SK-N-SH treated with all-trans-retinoic acid at 6 μM for 48 hours (cell line): ENCODE measurements at regions not wholly inside any gene's neighbourhood (a gene's known extent, or its start where the extent isn't known, plus 50 kb on each side); places are given as distances from the start of the nearest gene placed in this dataset.

Experiments used
- ATAC-seq: fragments of 200-7000 bp; cut with Tn5 transposase; 3 replicates; pipeline ENCODE4 v1.9.1; 2020; ENCODE audit warnings: mild to moderate bottlenecking, moderate library complexity
- ARNTL ChIP-seq: fragments of 450-650 bp; formaldehyde crosslinking; IDR thresholded peaks from 2 replicates; pipeline ENCODE4 v1.5.0; 2020; ENCODE audit warnings: low read depth, mild to moderate bottlenecking, moderate library complexity, borderline replicate concordance
- CSDC2 ChIP-seq: fragments of 250-450 bp; sonication (Bioruptor Pico); IDR thresholded peaks from 2 replicates; pipeline ENCODE4 v1.5.0; 2020; ENCODE audit warnings: mild to moderate bottlenecking, moderate library complexity
- ESRRG ChIP-seq: fragments of 250-450 bp; sonication (Bioruptor Pico); IDR thresholded peaks from 2 replicates; pipeline ENCODE4 v1.6.1; 2021; ENCODE audit warnings: mild to moderate bottlenecking
- GLIS3 ChIP-seq: fragments of 250-450 bp; sonication (Bioruptor Pico); IDR thresholded peaks from 2 replicates; pipeline ENCODE4 v1.5.0; 2020; ENCODE audit warnings: mild to moderate bottlenecking, moderate library complexity
- ISL1 ChIP-seq: fragments of 250-450 bp; sonication (Bioruptor Pico); IDR thresholded peaks from 2 replicates; pipeline ENCODE4 v2.1.2; 2022; ENCODE audit warnings: mild to moderate bottlenecking, moderate library complexity
- OSR1 ChIP-seq: fragments of 250-450 bp; sonication (Bioruptor Pico); IDR thresholded peaks from 2 replicates; pipeline ENCODE4 v1.8.0; 2022; ENCODE audit warnings: moderate library complexity, mild to moderate bottlenecking, inconsistent platforms
- PPARA ChIP-seq: fragments of 250-450 bp; sonication (Bioruptor Pico); IDR thresholded peaks from 2 replicates; pipeline ENCODE4 v1.5.0; 2020; ENCODE audit warnings: mild to moderate bottlenecking, borderline replicate concordance
- RARB ChIP-seq: fragments of 250-450 bp; sonication (Bioruptor Pico); IDR thresholded peaks from 2 replicates; pipeline ENCODE4 v1.8.0; 2021; ENCODE audit warnings: mild to moderate bottlenecking, moderate library complexity
- SNAI2 ChIP-seq: fragments of 250-450 bp; sonication (Bioruptor Pico); IDR thresholded peaks from 2 replicates; pipeline ENCODE4 v1.5.0; 2020; ENCODE audit warnings: mild to moderate bottlenecking, moderate library complexity
- TCF4 ChIP-seq: fragments of 250-450 bp; sonication (Bioruptor Pico); IDR thresholded peaks from 2 replicates; pipeline ENCODE4 v1.8.0; 2021; ENCODE audit warnings: mild to moderate bottlenecking, moderate library complexity, borderline replicate concordance
- TOX ChIP-seq: fragments of 250-450 bp; sonication (Bioruptor Pico); IDR thresholded peaks from 2 replicates; pipeline ENCODE4 v1.8.0; 2021; ENCODE audit warnings: mild to moderate bottlenecking, moderate library complexity, borderline replicate concordance
- ZFP3 ChIP-seq: fragments of 250-450 bp; sonication (Bioruptor Pico); IDR thresholded peaks from 2 replicates; pipeline ENCODE4 v1.5.0; 2020; ENCODE audit warnings: mild to moderate bottlenecking, moderate library complexity
- ZFP30 ChIP-seq: fragments of 450-650 bp; formaldehyde crosslinking; IDR thresholded peaks from 2 replicates; pipeline ENCODE4 v1.5.0; 2022; ENCODE audit warnings: mild to moderate bottlenecking, moderate library complexity
- ZNF565 ChIP-seq: fragments of 450-650 bp; formaldehyde crosslinking; conservative IDR thresholded peaks from 2 replicates; pipeline ENCODE4 v1.5.0; 2020; ENCODE audit warnings: low read depth, mild to moderate bottlenecking, moderate library complexity
- ZNF70 ChIP-seq: fragments of 450-650 bp; formaldehyde crosslinking; IDR thresholded peaks from 2 replicates; pipeline ENCODE4 v1.5.0; 2020; ENCODE audit warnings: mild to moderate bottlenecking, moderate library complexity
- ZNF8 ChIP-seq: fragments of 450-650 bp; formaldehyde crosslinking; IDR thresholded peaks from 2 replicates; pipeline ENCODE4 v1.5.0; 2020; ENCODE audit warnings: mild to moderate bottlenecking, moderate library complexity
- TF ChIP-seq, protein P1 (sequence below): fragments of 250-450 bp; sonication (Bioruptor Pico); IDR thresholded peaks from 2 replicates; pipeline ENCODE4 v1.8.0; 2020; ENCODE audit warnings: mild to moderate bottlenecking, moderate library complexity, borderline replicate concordance
- TF ChIP-seq, protein P2 (sequence below): fragments of 250-450 bp; sonication (Bioruptor Pico); IDR thresholded peaks from 2 replicates; pipeline ENCODE4 v1.5.1; 2020; ENCODE audit warnings: low read depth, mild to moderate bottlenecking, moderate library complexity
- TF ChIP-seq, protein P3 (sequence below): fragments of 250-450 bp; sonication (Bioruptor Pico); IDR thresholded peaks from 2 replicates; pipeline ENCODE4 v1.5.0; 2020; ENCODE audit warnings: mild to moderate bottlenecking, moderate library complexity
- TF ChIP-seq, protein P4 (sequence below): fragments of 250-450 bp; sonication (Bioruptor Pico); IDR thresholded peaks from 2 replicates; pipeline ENCODE4 v1.8.0; 2021; ENCODE audit warnings: low read depth, mild to moderate bottlenecking, moderate library complexity, borderline replicate concordance
- TF ChIP-seq, protein P5 (sequence below): fragments of 250-450 bp; sonication (Bioruptor Pico); IDR thresholded peaks from 2 replicates; pipeline ENCODE4 v1.5.1; 2021; ENCODE audit warnings: mild to moderate bottlenecking, moderate library complexity

DNA sequence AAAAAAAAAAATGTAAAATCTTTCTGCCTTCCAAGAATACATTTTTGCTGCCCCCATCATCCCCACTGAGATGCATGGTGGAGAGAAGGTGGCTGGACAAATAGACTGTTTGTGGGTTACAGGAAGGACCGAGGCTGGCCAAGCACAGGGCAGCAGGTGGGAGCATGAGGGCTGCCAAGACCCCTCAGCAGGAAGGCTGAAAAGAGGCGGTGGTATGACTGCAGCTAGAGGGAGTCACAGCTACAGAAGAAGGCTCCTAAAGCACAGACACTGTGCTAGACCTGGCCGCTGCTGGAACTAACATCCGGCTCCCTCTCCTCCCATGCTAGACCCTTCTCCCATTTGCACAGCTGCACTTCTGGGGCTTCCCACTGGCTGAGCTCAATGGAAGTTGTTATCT lies 289.6 kb downstream of the TCERG1L start:
- TF ChIP-seq ZNF565 (CRISPR knock-in tag) (no peak), OSR1 (CRISPR knock-in tag) (no peak), ESRRG (CRISPR knock-in tag) (no peak), ZNF70 (CRISPR knock-in tag) (no peak), ZFP3 (CRISPR knock-in tag) (no peak), ZNF8 (CRISPR knock-in tag) (no peak), ARNTL (no peak), TOX (CRISPR knock-in tag) (no peak), TCF4 (CRISPR knock-in tag) (no peak), ZFP30 (no peak), RARB (CRISPR knock-in tag) (no peak), ISL1 (no peak), GLIS3 (CRISPR knock-in tag) (no peak), SNAI2 (CRISPR knock-in tag) (no peak)
- TF ChIP-seq, protein P1, sequence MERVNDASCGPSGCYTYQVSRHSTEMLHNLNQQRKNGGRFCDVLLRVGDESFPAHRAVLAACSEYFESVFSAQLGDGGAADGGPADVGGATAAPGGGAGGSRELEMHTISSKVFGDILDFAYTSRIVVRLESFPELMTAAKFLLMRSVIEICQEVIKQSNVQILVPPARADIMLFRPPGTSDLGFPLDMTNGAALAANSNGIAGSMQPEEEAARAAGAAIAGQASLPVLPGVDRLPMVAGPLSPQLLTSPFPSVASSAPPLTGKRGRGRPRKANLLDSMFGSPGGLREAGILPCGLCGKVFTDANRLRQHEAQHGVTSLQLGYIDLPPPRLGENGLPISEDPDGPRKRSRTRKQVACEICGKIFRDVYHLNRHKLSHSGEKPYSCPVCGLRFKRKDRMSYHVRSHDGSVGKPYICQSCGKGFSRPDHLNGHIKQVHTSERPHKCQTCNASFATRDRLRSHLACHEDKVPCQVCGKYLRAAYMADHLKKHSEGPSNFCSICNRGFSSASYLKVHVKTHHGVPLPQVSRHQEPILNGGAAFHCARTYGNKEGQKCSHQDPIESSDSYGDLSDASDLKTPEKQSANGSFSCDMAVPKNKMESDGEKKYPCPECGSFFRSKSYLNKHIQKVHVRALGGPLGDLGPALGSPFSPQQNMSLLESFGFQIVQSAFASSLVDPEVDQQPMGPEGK (CRISPR knock-in tag) = no peak
- TF ChIP-seq, protein P2, sequence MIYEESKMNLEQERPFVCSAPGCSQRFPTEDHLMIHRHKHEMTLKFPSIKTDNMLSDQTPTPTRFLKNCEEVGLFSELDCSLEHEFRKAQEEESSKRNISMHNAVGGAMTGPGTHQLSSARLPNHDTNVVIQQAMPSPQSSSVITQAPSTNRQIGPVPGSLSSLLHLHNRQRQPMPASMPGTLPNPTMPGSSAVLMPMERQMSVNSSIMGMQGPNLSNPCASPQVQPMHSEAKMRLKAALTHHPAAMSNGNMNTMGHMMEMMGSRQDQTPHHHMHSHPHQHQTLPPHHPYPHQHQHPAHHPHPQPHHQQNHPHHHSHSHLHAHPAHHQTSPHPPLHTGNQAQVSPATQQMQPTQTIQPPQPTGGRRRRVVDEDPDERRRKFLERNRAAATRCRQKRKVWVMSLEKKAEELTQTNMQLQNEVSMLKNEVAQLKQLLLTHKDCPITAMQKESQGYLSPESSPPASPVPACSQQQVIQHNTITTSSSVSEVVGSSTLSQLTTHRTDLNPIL = no peak
- TF ChIP-seq, protein P3, sequence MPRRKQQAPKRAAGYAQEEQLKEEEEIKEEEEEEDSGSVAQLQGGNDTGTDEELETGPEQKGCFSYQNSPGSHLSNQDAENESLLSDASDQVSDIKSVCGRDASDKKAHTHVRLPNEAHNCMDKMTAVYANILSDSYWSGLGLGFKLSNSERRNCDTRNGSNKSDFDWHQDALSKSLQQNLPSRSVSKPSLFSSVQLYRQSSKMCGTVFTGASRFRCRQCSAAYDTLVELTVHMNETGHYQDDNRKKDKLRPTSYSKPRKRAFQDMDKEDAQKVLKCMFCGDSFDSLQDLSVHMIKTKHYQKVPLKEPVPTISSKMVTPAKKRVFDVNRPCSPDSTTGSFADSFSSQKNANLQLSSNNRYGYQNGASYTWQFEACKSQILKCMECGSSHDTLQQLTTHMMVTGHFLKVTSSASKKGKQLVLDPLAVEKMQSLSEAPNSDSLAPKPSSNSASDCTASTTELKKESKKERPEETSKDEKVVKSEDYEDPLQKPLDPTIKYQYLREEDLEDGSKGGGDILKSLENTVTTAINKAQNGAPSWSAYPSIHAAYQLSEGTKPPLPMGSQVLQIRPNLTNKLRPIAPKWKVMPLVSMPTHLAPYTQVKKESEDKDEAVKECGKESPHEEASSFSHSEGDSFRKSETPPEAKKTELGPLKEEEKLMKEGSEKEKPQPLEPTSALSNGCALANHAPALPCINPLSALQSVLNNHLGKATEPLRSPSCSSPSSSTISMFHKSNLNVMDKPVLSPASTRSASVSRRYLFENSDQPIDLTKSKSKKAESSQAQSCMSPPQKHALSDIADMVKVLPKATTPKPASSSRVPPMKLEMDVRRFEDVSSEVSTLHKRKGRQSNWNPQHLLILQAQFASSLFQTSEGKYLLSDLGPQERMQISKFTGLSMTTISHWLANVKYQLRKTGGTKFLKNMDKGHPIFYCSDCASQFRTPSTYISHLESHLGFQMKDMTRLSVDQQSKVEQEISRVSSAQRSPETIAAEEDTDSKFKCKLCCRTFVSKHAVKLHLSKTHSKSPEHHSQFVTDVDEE (CRISPR knock-in tag) = no peak
- TF ChIP-seq, protein P4, sequence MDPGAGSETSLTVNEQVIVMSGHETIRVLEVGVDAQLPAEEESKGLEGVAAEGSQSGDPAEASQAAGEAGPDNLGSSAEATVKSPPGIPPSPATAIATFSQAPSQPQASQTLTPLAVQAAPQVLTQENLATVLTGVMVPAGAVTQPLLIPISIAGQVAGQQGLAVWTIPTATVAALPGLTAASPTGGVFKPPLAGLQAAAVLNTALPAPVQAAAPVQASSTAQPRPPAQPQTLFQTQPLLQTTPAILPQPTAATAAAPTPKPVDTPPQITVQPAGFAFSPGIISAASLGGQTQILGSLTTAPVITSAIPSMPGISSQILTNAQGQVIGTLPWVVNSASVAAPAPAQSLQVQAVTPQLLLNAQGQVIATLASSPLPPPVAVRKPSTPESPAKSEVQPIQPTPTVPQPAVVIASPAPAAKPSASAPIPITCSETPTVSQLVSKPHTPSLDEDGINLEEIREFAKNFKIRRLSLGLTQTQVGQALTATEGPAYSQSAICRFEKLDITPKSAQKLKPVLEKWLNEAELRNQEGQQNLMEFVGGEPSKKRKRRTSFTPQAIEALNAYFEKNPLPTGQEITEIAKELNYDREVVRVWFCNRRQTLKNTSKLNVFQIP = no peak
- TF ChIP-seq, protein P5, sequence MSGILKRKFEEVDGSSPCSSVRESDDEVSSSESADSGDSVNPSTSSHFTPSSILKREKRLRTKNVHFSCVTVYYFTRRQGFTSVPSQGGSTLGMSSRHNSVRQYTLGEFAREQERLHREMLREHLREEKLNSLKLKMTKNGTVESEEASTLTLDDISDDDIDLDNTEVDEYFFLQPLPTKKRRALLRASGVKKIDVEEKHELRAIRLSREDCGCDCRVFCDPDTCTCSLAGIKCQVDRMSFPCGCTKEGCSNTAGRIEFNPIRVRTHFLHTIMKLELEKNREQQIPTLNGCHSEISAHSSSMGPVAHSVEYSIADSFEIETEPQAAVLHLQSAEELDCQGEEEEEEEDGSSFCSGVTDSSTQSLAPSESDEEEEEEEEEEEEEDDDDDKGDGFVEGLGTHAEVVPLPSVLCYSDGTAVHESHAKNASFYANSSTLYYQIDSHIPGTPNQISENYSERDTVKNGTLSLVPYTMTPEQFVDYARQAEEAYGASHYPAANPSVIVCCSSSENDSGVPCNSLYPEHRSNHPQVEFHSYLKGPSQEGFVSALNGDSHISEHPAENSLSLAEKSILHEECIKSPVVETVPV (CRISPR knock-in tag) = no peak
- no peak for ATAC-seq

DNA sequence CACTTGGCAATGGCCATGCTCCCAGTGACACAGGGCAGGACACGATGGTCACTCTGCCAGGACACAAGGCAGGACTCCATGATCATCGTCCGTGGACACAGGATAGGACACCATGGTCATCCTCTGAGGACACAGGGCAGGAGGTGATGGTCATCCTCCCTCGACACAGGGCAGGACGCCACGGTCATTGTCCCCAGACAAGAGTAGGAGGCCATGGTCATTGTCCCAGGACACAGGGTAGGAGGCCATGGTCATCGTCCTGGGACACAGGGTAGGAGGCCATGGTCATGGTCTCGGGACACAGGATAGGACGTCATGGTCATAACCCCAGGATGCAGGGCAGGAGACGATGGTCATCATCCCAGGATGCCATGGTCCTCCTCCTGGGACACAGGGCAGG lies 289.2 kb downstream of the TCERG1L start:
- no peak for ATAC-seq
- TF ChIP-seq, protein P4 = no peak
- TF ChIP-seq, protein P2 = no peak
- TF ChIP-seq ZNF565 (CRISPR knock-in tag) (no peak), ZFP3 (CRISPR knock-in tag) (no peak), ISL1 (no peak), ZNF8 (CRISPR knock-in tag) (no peak), SNAI2 (CRISPR knock-in tag) (no peak), GLIS3 (CRISPR knock-in tag) (no peak), CSDC2 (CRISPR knock-in tag) (no peak), PPARA (CRISPR knock-in tag) (no peak), ARNTL (no peak), TOX (CRISPR knock-in tag) (no peak)
- TF ChIP-seq, protein P1 (CRISPR knock-in tag) = no peak
- TF ChIP-seq, protein P5 (CRISPR knock-in tag) = no peak
